CD4-positive, CD25-positive, alpha-beta regulatory T cell (primary cell): ENCODE measurements at regions not wholly inside any gene's neighbourhood (a gene's known extent, or its start where the extent isn't known, plus 50 kb on each side); places are given as distances from the start of the nearest gene placed in this dataset.

Experiments used
- ATAC-seq, 2 donors: fragments of 150-1000 bp; cut with Tn5 transposase; one replicate each; pipeline ENCODE4 v1.10.0; 2021; ENCODE audit warnings: low read depth in 2 of 2, moderate number of reproducible peaks in 2 of 2, moderate library complexity in 1 of 2
- DNase-seq, 3 donors: peaks; one replicate each; pipeline versions ENCODE4 v3.0.0 to v3.0.0-alpha.2; 2012 to 2022; ENCODE audit warnings: mixed read lengths in 1 of 3
- H3K27ac ChIP-seq: one replicate; pipeline ENCODE4 v1.7.0; 2013; ENCODE audit warnings: mild to moderate bottlenecking, low read length; ENCODE audit not compliant: insufficient read depth, poor library complexity, severe bottlenecking
- H3K27me3 ChIP-seq: one replicate; pipeline ENCODE4 v1.7.0; 2013; ENCODE audit warnings: low read length; ENCODE audit not compliant: control insufficient read depth, insufficient read depth
- H3K36me3 ChIP-seq: one replicate; pipeline ENCODE4 v1.7.0; 2013; ENCODE audit warnings: mild to moderate bottlenecking, low read length, moderate library complexity; ENCODE audit not compliant: control insufficient read depth, insufficient read depth
- H3K4me1 ChIP-seq: 2 replicates; pipeline ENCODE4 v1.7.0; 2013; ENCODE audit warnings: mild to moderate bottlenecking, low read length; ENCODE audit not compliant: insufficient read depth, control insufficient read depth, poor library complexity, severe bottlenecking
- H3K4me3 ChIP-seq: one replicate; pipeline ENCODE4 v1.7.0; 2013; ENCODE audit warnings: low read depth, mild to moderate bottlenecking, low read length, moderate library complexity
- H3K9me3 ChIP-seq, 2 experiments: 1 replicate in 1 of 2; 2 replicates in 1 of 2; pipeline ENCODE4 v1.7.0; 2013; ENCODE audit warnings: low read length in 2 of 2, mild to moderate bottlenecking in 1 of 2, moderate library complexity in 1 of 2; ENCODE audit not compliant: control insufficient read depth in 2 of 2
- H3K27ac Mint-ChIP-seq, 3 donors: one replicate each; pipeline ENCODE4 v1.8.0; 2020 to 2022; ENCODE audit warnings: mild to moderate bottlenecking in 3 of 3, mixed read lengths in 3 of 3, moderate library complexity in 2 of 3
- H3K27me3 Mint-ChIP-seq: one replicate; pipeline ENCODE4 v1.8.0; 2022; ENCODE audit warnings: mild to moderate bottlenecking, mixed read lengths
- H3K36me3 Mint-ChIP-seq: one replicate; pipeline ENCODE4 v1.8.0; 2020; ENCODE audit warnings: mixed read lengths
- H3K4me1 Mint-ChIP-seq, 4 donors: one replicate each; pipeline ENCODE4 v1.8.0; 2020 to 2022; ENCODE audit warnings: mixed read lengths in 4 of 4, mild to moderate bottlenecking in 1 of 4
- H3K4me3 Mint-ChIP-seq, 4 donors: one replicate each; pipeline ENCODE4 v1.8.0; 2020 to 2022; ENCODE audit warnings: mild to moderate bottlenecking in 4 of 4, mixed read lengths in 4 of 4, moderate library complexity in 3 of 4
- H3K9me3 Mint-ChIP-seq, 7 donors: one replicate each; pipeline ENCODE4 v1.8.0; 2020 to 2022; ENCODE audit warnings: mixed read lengths in 7 of 7, mild to moderate bottlenecking in 3 of 7, moderate library complexity in 2 of 7

GRCh38 chr5:173672166-173672565 lies 55.7 kb upstream of the BOD1 start:
- H3K27me3 ChIP-seq = no peaks in the 10 kb centered on the region
- Mint-ChIP-seq H3K27ac (no peak overlapping the region), H3K4me1 (peaks cover 0 to 3% (median under 1%) of the 10 kb centered on the region in 4 donors), H3K4me3 (no peak overlapping the region), H3K27me3 (peaks cover 7% of the 10 kb centered on the region), H3K9me3 (peaks cover 0 to 11% (median 2%) of the 10 kb centered on the region in 7 donors), H3K36me3 (peaks cover 3% of the 10 kb centered on the region)
- ATAC-seq = no peak
- no peak overlapping the region for H3K27ac ChIP-seq
- DNase-seq = no peak
- H3K9me3 ChIP-seq = peaks cover 2 to 7% of the 10 kb centered on the region in 2 experiments
- no peak overlapping the region for H3K4me3 ChIP-seq
- no peaks in the 10 kb centered on the region for H3K36me3 ChIP-seq
- H3K4me1 ChIP-seq = no peaks in the 10 kb centered on the region

GRCh38 chr5:173672891-173673290 lies 56.4 kb upstream of the BOD1 start:
- no peak for ATAC-seq
- H3K4me1 Mint-ChIP-seq = peaks cover 0 to 3% (median 0%) of the 10 kb centered on the region in 4 donors
- no peak for DNase-seq

GRCh38 chr5:173673295-173674101 lies 57.0 kb upstream of the BOD1 start:
- Mint-ChIP-seq H3K27me3 (peaks cover 7% of the 10 kb centered on the region), H3K9me3 (peaks cover 0 to 11% (median 2%) of the 10 kb centered on the region in 7 donors), H3K36me3 (peaks cover 3% of the 10 kb centered on the region), H3K4me1 (peaks cover 0 to 3% (median 0%) of the 10 kb centered on the region in 4 donors), H3K27ac (no peak overlapping the region), H3K4me3 (no peak overlapping the region)
- ATAC-seq (no peak), DNase-seq (no peak)
- peaks cover 2 to 7% of the 10 kb centered on the region in 2 experiments for H3K9me3 ChIP-seq
- H3K27me3 ChIP-seq = no peaks in the 10 kb centered on the region
- no peak overlapping the region for H3K4me3 ChIP-seq
- H3K27ac ChIP-seq = no peak overlapping the region
- H3K36me3 ChIP-seq = no peaks in the 10 kb centered on the region
- no peaks in the 10 kb centered on the region for H3K4me1 ChIP-seq

More at GRCh38 chr5:173672891-173673290, 56.4 kb upstream of the BOD1 start:
- peaks cover 0 to 11% (median 2%) of the 10 kb centered on the region in 7 donors for H3K9me3 Mint-ChIP-seq
- H3K27me3 Mint-ChIP-seq = peaks cover 7% of the 10 kb centered on the region
- Histone ChIP-seq H3K27ac (no peak overlapping the region), H3K36me3 (no peaks in the 10 kb centered on the region), H3K27me3 (no peaks in the 10 kb centered on the region), H3K9me3 (peaks cover 2 to 7% of the 10 kb centered on the region in 2 experiments), H3K4me3 (no peak overlapping the region), H3K4me1 (no peaks in the 10 kb centered on the region)
- H3K27ac Mint-ChIP-seq = no peak overlapping the region
- H3K4me3 Mint-ChIP-seq = no peak overlapping the region
- peaks cover 3% of the 10 kb centered on the region for H3K36me3 Mint-ChIP-seq

GRCh38 chr5:173675287-173675996 lies 59.0 kb upstream of the BOD1 start:
- no peak overlapping the region for H3K27ac ChIP-seq
- no peaks in the 10 kb centered on the region for H3K27me3 ChIP-seq
- peaks cover 2 to 7% of the 10 kb centered on the region in 2 experiments for H3K9me3 ChIP-seq
- H3K4me1 ChIP-seq = no peaks in the 10 kb centered on the region
- ATAC-seq = no peak
- H3K36me3 ChIP-seq = no peaks in the 10 kb centered on the region
- Mint-ChIP-seq H3K27me3 (peaks cover 7% of the 10 kb centered on the region), H3K36me3 (peaks cover 3% of the 10 kb centered on the region), H3K9me3 (peaks cover 0 to 12% (median 3%) of the 10 kb centered on the region in 7 donors), H3K27ac (no peak overlapping the region), H3K4me3 (no peak overlapping the region), H3K4me1 (peaks cover 0 to 3% (median 0%) of the 10 kb centered on the region in 4 donors)
- no peak for DNase-seq
- no peak overlapping the region for H3K4me3 ChIP-seq

- no peak for ATAC-seq
These were observed 59.9 kb upstream of the BOD1 start for GRCh38 chr5:173676375-173676774.

DNA sequence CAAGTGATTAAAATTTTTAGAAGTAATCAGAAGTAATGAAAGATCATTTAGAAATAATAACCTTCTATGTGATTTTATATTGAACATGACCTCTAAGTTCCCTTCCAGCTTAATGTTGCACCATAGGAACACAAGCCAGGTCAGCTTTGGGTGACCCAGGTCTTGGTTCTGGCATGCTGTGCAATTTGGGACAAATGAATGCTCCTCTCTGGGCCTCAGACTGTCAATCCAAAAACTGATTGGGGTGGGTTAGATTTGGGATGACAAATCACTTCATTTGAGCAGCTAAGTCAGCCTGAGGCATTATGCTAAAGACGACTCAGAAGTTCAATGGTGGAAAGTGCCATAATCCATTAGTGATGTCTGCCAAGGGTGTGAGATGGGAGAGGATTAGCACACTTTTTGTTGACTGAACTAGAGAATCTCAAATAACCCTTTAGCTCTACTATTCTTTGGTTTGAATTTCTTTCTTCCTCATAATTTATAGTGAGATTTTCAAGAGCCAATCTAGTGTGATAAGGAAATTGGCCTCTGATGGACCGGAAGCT lies 60.7 kb upstream of the BOD1 start:
- Histone ChIP-seq H3K27ac (no peak overlapping the region), H3K9me3 (peaks cover 2 to 7% of the 10 kb centered on the region in 2 experiments), H3K4me1 (no peaks in the 10 kb centered on the region), H3K4me3 (no peak overlapping the region), H3K36me3 (no peaks in the 10 kb centered on the region), H3K27me3 (no peaks in the 10 kb centered on the region)
- Mint-ChIP-seq H3K27ac (no peak overlapping the region), H3K36me3 (peaks cover 3% of the 10 kb centered on the region), H3K27me3 (peaks cover 4% of the 10 kb centered on the region), H3K4me3 (no peak overlapping the region), H3K4me1 (peaks cover 0 to 3% (median 0%) of the 10 kb centered on the region in 4 donors), H3K9me3 (peaks cover 0 to 12% (median 3%) of the 10 kb centered on the region in 7 donors)
- DNase-seq (no peak), ATAC-seq (no peak)

More at GRCh38 chr5:173676375-173676774, 59.9 kb upstream of the BOD1 start:
- peaks cover 2 to 7% of the 10 kb centered on the region in 2 experiments for H3K9me3 ChIP-seq
- H3K27ac ChIP-seq = no peak overlapping the region
- H3K4me3 ChIP-seq = no peak overlapping the region
- peaks cover 0 to 1% (median 0%) of the 10 kb centered on the region in 4 donors for H3K4me1 Mint-ChIP-seq
- H3K27me3 ChIP-seq = no peaks in the 10 kb centered on the region
- no peak for DNase-seq
- H3K4me3 Mint-ChIP-seq = no peak overlapping the region
- H3K27ac Mint-ChIP-seq = no peak overlapping the region
- no peaks in the 10 kb centered on the region for H3K36me3 ChIP-seq
- peaks cover 3% of the 10 kb centered on the region for H3K36me3 Mint-ChIP-seq
- no peaks in the 10 kb centered on the region for H3K4me1 ChIP-seq
- peaks cover 0 to 12% (median 3%) of the 10 kb centered on the region in 7 donors for H3K9me3 Mint-ChIP-seq
- H3K27me3 Mint-ChIP-seq = peaks cover 7% of the 10 kb centered on the region

DNA sequence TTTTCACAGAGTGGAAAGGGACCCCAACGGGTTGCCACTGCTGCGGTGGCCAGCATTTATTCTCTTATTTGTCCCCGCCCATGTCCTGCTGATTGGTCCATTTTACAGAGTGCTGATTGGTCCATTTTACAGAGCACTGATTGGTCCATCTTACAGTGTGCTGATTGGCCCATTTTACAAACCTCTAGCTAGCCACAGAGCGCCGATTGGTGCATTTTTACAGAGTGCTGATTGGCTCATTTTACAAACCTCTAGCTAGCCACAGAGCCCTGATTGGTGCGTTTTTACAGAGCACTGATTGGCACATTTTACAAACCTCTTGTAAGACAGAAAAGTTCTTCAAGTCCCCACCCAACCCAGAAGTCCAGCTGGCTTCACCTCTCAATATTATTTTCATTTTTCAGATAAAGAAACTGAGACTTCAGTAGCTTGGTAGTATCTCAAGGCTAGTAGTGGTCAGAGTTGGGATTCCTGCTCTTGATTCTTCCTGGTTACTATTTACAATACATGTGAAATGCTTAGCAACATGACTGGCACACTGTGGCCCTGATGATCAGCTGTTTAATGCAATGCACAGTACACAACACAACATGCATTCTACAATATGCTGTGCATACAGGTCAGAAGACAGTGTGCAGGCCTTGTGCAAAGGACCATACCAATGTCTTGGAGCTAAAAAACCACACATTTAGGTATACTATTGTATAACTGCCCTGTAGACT lies 63.6 kb upstream of the BOD1 start:
- no peak overlapping the region for H3K4me3 Mint-ChIP-seq
- Histone ChIP-seq H3K9me3 (peaks cover 2 to 4% of the 10 kb centered on the region in 2 experiments), H3K36me3 (no peaks in the 10 kb centered on the region), H3K4me1 (no peaks in the 10 kb centered on the region), H3K4me3 (no peak overlapping the region), H3K27me3 (no peaks in the 10 kb centered on the region), H3K27ac (no peak overlapping the region)
- H3K4me1 Mint-ChIP-seq = peaks cover 0 to 3% (median 0%) of the 10 kb centered on the region in 4 donors
- ATAC-seq (no peak), DNase-seq (no peak)
- H3K9me3 Mint-ChIP-seq = peaks cover 0 to 9% (median 0%) of the 10 kb centered on the region in 7 donors
- no peak overlapping the region for H3K27ac Mint-ChIP-seq
- no peaks in the 10 kb centered on the region for H3K27me3 Mint-ChIP-seq
- H3K36me3 Mint-ChIP-seq = peaks cover under 1% of the 10 kb centered on the region
